ENCODE measurements at regions not wholly inside any gene's neighbourhood (a gene's known extent, or its start where the extent isn't known, plus 50 kb on each side); places are given as distances from the start of the nearest gene placed in this dataset.

DNA sequence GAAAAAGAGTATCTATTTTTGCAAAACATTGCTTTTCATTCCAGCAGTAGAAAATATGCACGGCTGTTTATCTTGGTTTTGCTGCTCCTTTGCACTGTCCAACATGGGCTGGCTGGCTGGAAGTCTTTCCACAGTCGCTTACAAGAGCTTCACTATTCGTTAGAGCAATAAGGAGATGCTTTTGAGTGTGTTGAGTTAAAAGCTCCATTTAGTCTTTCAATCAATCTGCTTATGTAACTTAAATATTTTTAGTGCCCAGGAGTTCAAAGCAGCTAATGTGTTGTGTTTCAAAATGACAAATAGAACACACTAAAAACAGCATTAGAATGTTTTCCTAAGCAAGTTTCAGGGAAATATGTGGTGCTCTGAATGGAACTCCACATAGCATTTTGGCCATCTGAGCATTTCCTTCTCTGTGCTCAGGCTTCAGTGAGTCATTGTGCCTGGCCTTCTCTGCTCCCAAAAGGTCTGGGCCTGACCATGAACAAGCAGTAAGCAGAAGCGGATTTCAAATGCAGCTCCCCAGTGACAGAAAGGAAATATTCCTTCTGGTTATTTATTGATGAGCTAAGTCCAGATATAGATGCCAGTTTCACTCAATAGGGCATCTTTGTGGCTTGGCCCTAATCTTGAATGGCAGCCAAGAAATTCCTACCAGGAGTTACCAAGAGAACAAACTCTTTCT is 580.3 kb downstream of the TENT5A start:
- TF ChIP-seq GATA2 (IDR thresholded peaks at IDR 0.05; ENCODE audit: low read depth, low read length), result no peak
- no peak for TF ChIP-seq GATA3 (IDR thresholded peaks at IDR 0.05; ENCODE audit: low read depth, low read length)
